Brain microvascular endothelial cell (primary cell): ENCODE measurements at regions not wholly inside any gene's neighbourhood (a gene's known extent, or its start where the extent isn't known, plus 50 kb on each side); places are given as distances from the start of the nearest gene placed in this dataset.

Experiments
- DNase-seq: peaks from one replicate; pipeline ENCODE4 v3.0.0-alpha.2; 2020
- H3K27ac ChIP-seq: fragments of 250-450 bp; sonication (Bioruptor Pico); 2 replicates; pipeline ENCODE4 v1.5.1; 2020; ENCODE audit warnings: mild to moderate bottlenecking, moderate library complexity
- H3K27me3 ChIP-seq: fragments of 250-450 bp; sonication (Bioruptor Pico); replicated peaks from 2 replicates; pipeline ENCODE4 v1.5.1; 2020; ENCODE audit warnings: mild to moderate bottlenecking
- H3K36me3 ChIP-seq: fragments of 250-450 bp; sonication (Bioruptor Pico); replicated peaks from 2 replicates; pipeline ENCODE4 v1.5.1; 2020; ENCODE audit warnings: mild to moderate bottlenecking
- H3K4me3 ChIP-seq: 2 replicates; pipeline ENCODE4 v1.5.1; 2011; ENCODE audit warnings: low read depth, mild to moderate bottlenecking, control low read depth, low read length, moderate library complexity
- CTCF ChIP-seq: IDR thresholded peaks from 2 replicates; pipeline ENCODE4 v1.5.1; 2011; ENCODE audit warnings: low read depth, mild to moderate bottlenecking, moderate library complexity, low read length, control low read depth, inconsistent platforms; ENCODE audit errors: missing control alignments
- in situ Hi-C: cut with HindIII; loops from 2 replicates; pipeline ENCODE4 v1.10.0; 2017; ENCODE audit warnings: low sequenced_read_pairs, low pct_ligation_motif_present

GRCh38 chr5:173786286-173787187 is 101.6 kb upstream of the CPEB4 start:
- Histone ChIP-seq H3K4me3 (no peak overlapping the region), H3K27me3 (no peaks in the 10 kb centered on the region), H3K27ac (no peak overlapping the region), H3K36me3 (no peaks in the 10 kb centered on the region)
- no peak for DNase-seq
- in situ Hi-C loops: no loop called here
- TF ChIP-seq CTCF: no peak

- peak overlapping the region; percentile 29 for H3K27ac ChIP-seq
- no peaks in the 10 kb centered on the region for H3K36me3 ChIP-seq
- no peaks in the 10 kb centered on the region for H3K27me3 ChIP-seq
- no peak for TF ChIP-seq CTCF
- in situ Hi-C loops: no loop called here
- DNase-seq: peak; percentile 83
- no peak overlapping the region for H3K4me3 ChIP-seq
These were observed 98.9 kb upstream of the CPEB4 start for GRCh38 chr5:173789031-173789920.

GRCh38 chr5:173790177-173790719 is 97.9 kb upstream of the CPEB4 start:
- in situ Hi-C loops: no loop called here
- no peak for DNase-seq
- Histone ChIP-seq H3K36me3 (no peaks in the 10 kb centered on the region), H3K27ac (no peak overlapping the region), H3K4me3 (no peak overlapping the region), H3K27me3 (no peaks in the 10 kb centered on the region)
- TF ChIP-seq CTCF: no peak

GRCh38 chr5:173790836-173791546 is 97.2 kb upstream of the CPEB4 start:
- DNase-seq: no peak
- Histone ChIP-seq H3K27ac (no peak overlapping the region), H3K36me3 (no peaks in the 10 kb centered on the region), H3K27me3 (no peaks in the 10 kb centered on the region), H3K4me3 (no peak overlapping the region)
- TF ChIP-seq CTCF: no peak
- in situ Hi-C loops: no loop called here

GRCh38 chr5:173791878-173792277 is 96.3 kb upstream of the CPEB4 start:
- in situ Hi-C loops: no loop called here
- Histone ChIP-seq H3K4me3 (no peak overlapping the region), H3K27me3 (no peaks in the 10 kb centered on the region), H3K27ac (no peak overlapping the region), H3K36me3 (no peaks in the 10 kb centered on the region)
- no peak for TF ChIP-seq CTCF
- no peak for DNase-seq
